ENCODE measurements at regions not wholly inside any gene's neighbourhood (a gene's known extent, or its start where the extent isn't known, plus 50 kb on each side); places are given as distances from the start of the nearest gene placed in this dataset.
A peak's percentile ranks its signal among the peaks of the same experiment; 100 is the strongest.

DNA sequence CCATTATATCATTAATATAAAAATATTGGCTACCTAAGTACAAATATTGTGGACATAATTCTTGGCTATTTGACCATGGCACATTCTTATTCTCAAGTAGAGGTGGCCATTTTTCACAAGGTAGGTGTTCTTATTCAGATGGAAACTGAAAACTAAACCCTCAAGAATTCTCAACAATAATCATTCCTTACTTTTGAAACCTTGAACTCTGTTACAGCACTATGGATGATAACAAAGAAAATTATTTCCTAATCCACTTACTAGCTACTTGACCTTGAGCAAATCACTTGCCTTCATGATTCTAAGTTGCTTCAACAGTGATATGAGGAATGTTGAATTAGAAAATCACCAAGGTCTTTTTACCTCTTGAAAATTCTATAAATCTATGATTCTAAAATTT is 482.2 kb downstream of the PTPRC start:
- DNase-seq = no peak

- no peak for DNase-seq
Observed at GRCh38 chr1:199122085-199122484, 483.2 kb downstream of the PTPRC start.

DNA sequence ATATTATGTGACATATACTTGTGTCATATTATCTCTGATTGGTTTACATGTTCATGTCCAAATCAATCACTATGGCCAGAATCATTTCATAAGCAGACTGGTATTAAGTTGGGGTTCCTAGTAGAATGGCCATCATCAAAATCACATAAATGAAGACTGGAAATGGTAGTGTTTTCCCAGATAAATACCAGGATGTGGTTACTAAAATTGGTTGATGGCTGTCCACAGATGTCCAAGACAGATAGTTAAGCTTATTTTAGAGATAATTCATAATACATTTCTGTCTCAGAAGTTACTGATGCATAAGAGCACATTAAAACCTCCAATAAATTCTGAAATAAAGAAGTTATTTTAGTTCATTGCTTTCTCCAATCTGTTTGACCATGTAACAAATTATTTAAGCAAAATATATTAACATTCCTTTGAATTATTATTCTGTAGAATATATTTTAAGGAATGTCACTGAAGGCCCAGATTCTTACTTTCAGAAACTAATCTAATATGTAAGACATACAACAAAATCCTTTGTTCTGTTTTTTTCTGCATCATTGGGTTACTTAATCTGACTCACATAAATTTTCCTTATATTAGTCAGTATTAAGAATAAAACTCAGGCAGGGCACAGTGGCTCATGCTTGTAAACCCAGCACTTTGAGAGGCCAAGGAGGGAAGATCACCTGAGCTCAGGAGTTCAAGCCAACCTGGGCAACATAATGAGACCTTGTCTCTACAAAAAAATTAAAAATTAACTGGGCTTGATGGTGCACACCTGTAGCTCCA is 483.9 kb downstream of the PTPRC start:
- no peak for DNase-seq

DNA sequence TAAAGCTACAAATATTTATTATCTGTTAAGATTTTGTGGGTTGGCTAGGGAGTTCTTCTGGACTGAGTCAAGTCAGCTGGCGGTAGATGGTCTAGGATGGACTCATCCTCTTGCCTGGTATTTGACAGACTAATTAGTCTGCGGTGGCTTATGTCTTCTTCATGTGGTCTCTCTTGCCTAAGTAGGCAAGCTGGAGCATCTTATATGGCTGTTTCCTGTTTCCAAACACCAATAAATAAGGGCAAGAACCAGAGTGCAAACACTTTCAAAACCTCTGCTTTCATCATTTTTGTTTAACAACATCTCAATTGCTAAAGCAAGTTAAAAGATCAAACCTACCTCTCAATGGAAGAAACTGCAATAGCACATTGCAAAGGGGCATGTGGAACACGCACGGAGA is 484.8 kb downstream of the PTPRC start:
- DNase-seq = no peak

GRCh38 chr1:199124351-199124750 is 485.5 kb downstream of the PTPRC start:
- no peak for DNase-seq

DNA sequence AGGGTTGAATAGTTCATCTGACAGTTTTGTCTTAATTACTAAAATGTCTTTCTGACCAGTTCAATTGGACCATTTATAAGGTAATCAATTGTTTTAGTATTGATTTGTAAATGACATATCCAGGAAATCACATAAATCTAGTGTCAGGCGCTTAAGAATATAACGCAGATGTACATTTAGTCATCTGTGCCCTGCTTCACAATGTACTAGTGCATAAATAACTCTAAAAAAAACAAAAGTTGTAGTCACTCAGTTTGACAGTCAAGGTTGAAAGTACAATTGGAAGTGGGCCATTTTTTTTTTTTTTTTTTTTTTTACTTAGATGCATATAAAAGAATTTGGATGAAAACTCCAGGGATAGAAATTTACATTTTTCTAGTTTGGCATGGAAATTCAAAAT is 490.4 kb downstream of the PTPRC start:
- DNase-seq = no peak

DNA sequence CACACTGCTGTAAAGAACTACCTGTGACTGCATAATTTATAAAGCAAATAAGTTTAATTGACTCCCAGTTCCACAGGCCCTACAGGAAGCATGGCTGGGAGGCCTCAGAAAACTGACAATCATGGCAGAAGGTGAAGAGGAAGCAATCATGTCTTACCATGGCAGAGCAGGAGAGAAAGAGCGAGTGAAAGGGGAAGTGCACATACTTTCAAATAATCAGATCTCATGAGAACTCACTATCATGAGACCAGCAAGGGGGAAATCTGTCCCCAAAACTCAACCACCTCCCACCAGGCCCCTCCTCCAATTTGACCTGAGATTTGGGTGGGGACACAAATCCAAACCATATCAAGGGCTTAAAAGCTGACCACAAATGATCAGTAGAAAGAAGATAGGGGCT is 493.2 kb downstream of the PTPRC start:
- no peak for DNase-seq

- no peak for DNase-seq
Observed at GRCh38 chr1:199135901-199136300, 497.1 kb downstream of the PTPRC start.

GRCh38 chr1:199138061-199138460 is 499.2 kb downstream of the PTPRC start:
- no peak for DNase-seq

DNA sequence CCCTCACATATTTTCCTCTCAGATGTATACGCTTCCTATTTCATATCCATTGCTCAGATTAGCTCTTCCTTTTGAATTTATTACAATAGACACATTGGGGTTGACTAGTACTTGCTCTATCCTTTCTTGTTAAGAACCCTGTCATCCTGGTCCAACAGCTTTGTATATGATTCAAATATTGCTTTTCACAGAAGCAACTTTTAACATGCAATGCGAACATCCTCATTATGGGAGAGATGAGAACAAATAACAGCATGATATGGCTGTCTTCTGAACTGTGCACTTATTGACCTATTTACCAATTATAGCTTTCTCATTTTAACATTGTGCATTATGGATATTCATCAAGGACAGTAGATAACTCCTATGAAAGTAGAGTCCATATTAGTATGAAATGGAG is 510.8 kb downstream of the PTPRC start:
- DNase-seq = peak; percentile 20

GRCh38 chr1:199150756-199151155 is 511.9 kb downstream of the PTPRC start:
- no peak for DNase-seq

GRCh38 chr1:199151634-199152425 is 513.0 kb downstream of the PTPRC start:
- DNase-seq = peak; percentile 53

DNA sequence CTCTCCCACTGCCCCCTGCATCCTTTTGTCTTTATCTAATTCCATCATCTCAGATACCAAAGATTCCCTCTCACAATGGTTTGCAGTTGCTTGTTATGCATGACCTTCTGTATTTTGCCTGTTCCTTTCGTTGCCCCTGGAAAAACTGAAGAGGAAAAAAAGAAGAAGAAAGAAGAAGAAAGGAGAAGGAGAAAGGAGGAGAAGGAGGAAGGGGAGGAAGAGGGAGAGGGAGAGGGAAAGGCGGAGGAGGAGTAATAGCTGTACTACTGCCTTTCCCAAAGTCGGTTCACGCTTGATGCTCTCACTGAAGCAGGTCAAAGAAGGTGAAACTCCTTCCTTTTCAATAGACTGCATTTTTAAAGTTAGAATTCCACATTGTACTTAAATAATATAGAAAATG is 513.8 kb downstream of the PTPRC start:
- DNase-seq = peak; percentile 31

GRCh38 chr1:199155166-199156019 is 516.6 kb downstream of the PTPRC start:
- DNase-seq = no peak

GRCh38 chr1:199157494-199157893 is 518.7 kb downstream of the PTPRC start:
- no peak for DNase-seq

DNA sequence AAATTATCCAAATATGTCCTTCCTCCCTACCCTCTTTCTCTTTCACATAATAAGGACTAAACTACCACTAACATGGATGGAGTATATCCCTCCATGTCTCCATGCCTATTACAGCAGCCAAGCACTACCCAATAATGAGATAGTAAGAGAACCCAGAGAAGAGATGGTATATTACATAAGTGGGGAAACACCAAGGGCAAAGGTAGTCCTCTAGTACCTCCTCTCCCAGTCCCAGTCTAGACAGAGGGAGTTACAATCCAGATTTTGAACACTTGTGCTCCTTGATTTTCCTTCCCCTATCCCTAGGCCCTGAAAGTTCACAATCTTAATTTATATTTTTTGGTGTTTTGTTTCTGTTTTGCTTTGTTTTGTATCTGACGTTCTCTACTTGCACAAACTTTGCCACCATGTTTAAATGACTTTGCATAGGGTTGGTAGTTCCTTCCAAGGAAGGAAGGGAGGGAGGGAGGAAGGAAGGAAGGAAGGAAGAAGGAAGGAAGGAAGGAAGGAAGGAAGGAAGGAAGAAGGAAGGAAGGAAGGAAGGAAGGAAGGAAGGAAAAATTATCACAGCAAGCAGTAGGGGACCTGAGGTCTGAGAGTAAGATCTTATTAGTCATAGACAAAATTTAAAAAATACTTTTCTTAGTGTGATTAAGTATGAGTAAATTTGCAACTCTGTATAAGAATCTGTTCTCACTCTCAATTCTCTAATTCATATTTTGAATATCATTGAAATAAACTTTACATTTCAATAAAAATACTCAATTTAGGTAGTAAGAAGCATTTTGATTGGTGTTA is 521.9 kb downstream of the PTPRC start:
- no peak for DNase-seq

- no peak for DNase-seq
Observed at GRCh38 chr1:199161319-199161680, 522.5 kb downstream of the PTPRC start.

DNA sequence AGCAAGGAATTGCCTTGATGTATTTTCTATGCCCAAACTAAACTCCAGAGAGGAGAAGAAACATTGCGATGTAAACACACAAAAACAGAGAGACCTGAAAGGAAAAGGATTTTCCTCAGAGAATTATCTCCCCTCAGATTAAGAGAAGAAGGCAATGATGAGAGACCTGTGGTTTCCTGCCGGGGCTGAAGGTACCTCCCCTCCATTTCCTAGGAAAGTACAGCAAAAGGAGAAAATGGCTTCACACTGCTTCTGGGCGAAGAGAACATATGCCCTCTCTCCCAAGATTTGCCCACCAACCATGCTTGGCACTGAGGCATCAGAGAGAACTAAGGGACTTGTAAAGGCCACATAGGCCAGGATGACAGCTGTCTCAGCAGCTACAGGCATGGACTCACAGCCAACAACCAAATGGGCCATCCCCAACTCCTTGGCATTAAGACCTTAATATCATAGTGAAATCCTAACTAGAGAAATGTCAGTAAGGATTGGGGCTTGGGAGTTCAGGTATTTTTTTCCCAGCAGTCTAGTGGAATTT is 523.0 kb downstream of the PTPRC start:
- DNase-seq = no peak

DNA sequence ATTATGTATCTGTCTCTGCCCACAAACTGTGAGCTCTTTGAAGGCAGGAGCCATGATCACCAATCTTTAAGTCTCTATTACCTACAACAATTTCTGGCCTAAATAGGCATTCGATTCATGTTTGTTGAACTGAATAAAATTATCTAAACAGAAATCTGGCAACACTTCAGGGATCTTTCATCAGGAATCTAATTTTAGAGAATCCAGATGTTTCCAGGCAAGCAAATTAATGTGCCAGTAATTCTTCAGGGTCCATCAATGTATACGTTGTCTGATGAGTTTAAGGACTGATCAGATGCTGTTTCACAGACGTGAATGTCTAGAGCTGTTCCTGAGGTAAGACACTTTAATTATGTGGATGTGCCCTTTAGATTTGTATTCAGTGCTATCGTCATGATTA is 524.4 kb downstream of the PTPRC start:
- no peak for DNase-seq

GRCh38 chr1:199163670-199164069 is 524.8 kb downstream of the PTPRC start:
- no peak for DNase-seq

GRCh38 chr1:199167460-199167859 is 528.6 kb downstream of the PTPRC start:
- no peak for DNase-seq

- no peak for DNase-seq
Observed at GRCh38 chr1:199168888-199169585, 530.2 kb downstream of the PTPRC start.

Data from retina (tissue), 1 donor.